ENCODE measurements at regions not wholly inside any gene's neighbourhood (a gene's known extent, or its start where the extent isn't known, plus 50 kb on each side); places are given as distances from the start of the nearest gene placed in this dataset.

- DNase-seq (ENCODE audit: low read depth) = no peak
- Histone ChIP-seq H3K27me3 (ENCODE audit: control insufficient read depth, insufficient read depth, low read length) (no peaks in the 10 kb centered on the region), H3K36me3 (ENCODE audit: control insufficient read depth, insufficient read depth, low read length) (no peaks in the 10 kb centered on the region), H3K4me3 (ENCODE audit: low read depth, low read length) (no peak overlapping the region)
- no peak for TF ChIP-seq CTCF (IDR thresholded peaks at IDR 0.05; ENCODE audit: insufficient read depth, low read length, poor library complexity, severe bottlenecking)
Observed at GRCh38 chr18:51946946-51947345, 393.1 kb upstream of the DCC start.

- Histone ChIP-seq H3K27me3 (ENCODE audit: control insufficient read depth, insufficient read depth, low read length) (no peaks in the 10 kb centered on the region), H3K36me3 (ENCODE audit: control insufficient read depth, insufficient read depth, low read length) (no peaks in the 10 kb centered on the region), H3K4me3 (ENCODE audit: low read depth, low read length) (no peak overlapping the region)
- no peak for DNase-seq (ENCODE audit: low read depth)
- no peak for TF ChIP-seq CTCF (IDR thresholded peaks at IDR 0.05; ENCODE audit: insufficient read depth, low read length, poor library complexity, severe bottlenecking)
Observed at GRCh38 chr18:51952844-51953243, 387.2 kb upstream of the DCC start.

GRCh38 chr18:51953521-51953920 lies 386.5 kb upstream of the DCC start:
- DNase-seq (ENCODE audit: low read depth) = peak; percentile 18
- no peaks in the 10 kb centered on the region for H3K36me3 ChIP-seq (ENCODE audit: control insufficient read depth, insufficient read depth, low read length)
- no peak for TF ChIP-seq CTCF (IDR thresholded peaks at IDR 0.05; ENCODE audit: insufficient read depth, low read length, poor library complexity, severe bottlenecking)

GRCh38 chr18:51955136-51955535 lies 384.9 kb upstream of the DCC start:
- no peak for DNase-seq (ENCODE audit: low read depth)
- Histone ChIP-seq H3K4me3 (ENCODE audit: low read depth, low read length) (no peak overlapping the region), H3K36me3 (ENCODE audit: control insufficient read depth, insufficient read depth, low read length) (no peaks in the 10 kb centered on the region), H3K27me3 (ENCODE audit: control insufficient read depth, insufficient read depth, low read length) (no peaks in the 10 kb centered on the region)
- no peak for TF ChIP-seq CTCF (IDR thresholded peaks at IDR 0.05; ENCODE audit: insufficient read depth, low read length, poor library complexity, severe bottlenecking)

More at GRCh38 chr18:51953521-51953920, 386.5 kb upstream of the DCC start:
- H3K27me3 ChIP-seq (ENCODE audit: control insufficient read depth, insufficient read depth, low read length) = no peaks in the 10 kb centered on the region
- no peak overlapping the region for H3K4me3 ChIP-seq (ENCODE audit: low read depth, low read length)

- no peak for DNase-seq (ENCODE audit: low read depth)
- Histone ChIP-seq H3K36me3 (ENCODE audit: control insufficient read depth, insufficient read depth, low read length) (no peaks in the 10 kb centered on the region), H3K27me3 (ENCODE audit: control insufficient read depth, insufficient read depth, low read length) (no peaks in the 10 kb centered on the region), H3K4me3 (ENCODE audit: low read depth, low read length) (no peak overlapping the region)
- no peak for TF ChIP-seq CTCF (IDR thresholded peaks at IDR 0.05; ENCODE audit: insufficient read depth, low read length, poor library complexity, severe bottlenecking)
Observed at GRCh38 chr18:51957001-51957400, 383.0 kb upstream of the DCC start.

GRCh38 chr18:51980101-51980500 lies 359.9 kb upstream of the DCC start:
- Histone ChIP-seq H3K36me3 (ENCODE audit: control insufficient read depth, insufficient read depth, low read length) (no peaks in the 10 kb centered on the region), H3K4me3 (ENCODE audit: low read depth, low read length) (no peak overlapping the region), H3K27me3 (ENCODE audit: control insufficient read depth, insufficient read depth, low read length) (no peaks in the 10 kb centered on the region)
- no peak for TF ChIP-seq CTCF (IDR thresholded peaks at IDR 0.05; ENCODE audit: insufficient read depth, low read length, poor library complexity, severe bottlenecking)
- DNase-seq (ENCODE audit: low read depth) = no peak

Data from kidney epithelial cell (primary cell).